ENCODE measurements at regions not wholly inside any gene's neighbourhood (a gene's known extent, or its start where the extent isn't known, plus 50 kb on each side); places are given as distances from the start of the nearest gene placed in this dataset.

GRCh38 chr10:47167591-47167990 lies 132.4 kb upstream of the GDF10 start:
- Histone ChIP-seq H3K4me3 (no peak overlapping the region), H3K36me3 (no peaks in the 10 kb centered on the region), H3K27ac (no peak overlapping the region), H3K27me3 (no peaks in the 10 kb centered on the region), H3K9me3 (no peaks in the 10 kb centered on the region), H3K4me1 (peaks cover 4 to 11% (median 6%) of the 10 kb centered on the region in 4 donors)
- TF ChIP-seq POLR2AphosphoS5 (IDR thresholded peaks at IDR 0.05), result no peak
- no peak for TF ChIP-seq CTCF (IDR thresholded peaks at IDR 0.05)
- no peak for TF ChIP-seq EP300 (IDR thresholded peaks at IDR 0.05; ENCODE audit: low read depth)
- in situ Hi-C loops (cut with MboI; ENCODE audit: low pct_ligation_motif_present in 1 of 4, low pct_unique_long_range_greater_than_20kb in 1 of 4, low sequenced_read_pairs in 3 of 4), result no loop called here
- no peak for DNase-seq
- 80% methylated on average over 2 of the region's 2 CpGs; no CpG with 5 or more reads in 1 of the 2 donors for WGBS, 2 donors (ENCODE audit: low coverage in 1 of 2)
- intact Hi-C loops (cut with DNase I; ENCODE audit: low total_unique reads), result no loop called here

- WGBS, 2 donors (ENCODE audit: low coverage in 1 of 2), result 57 to 67% methylated on average over 1 of the region's 1 CpG
- intact Hi-C loops (cut with DNase I; ENCODE audit: low total_unique reads), result no loop called here
Observed at GRCh38 chr10:47169581-47169980, 130.4 kb upstream of the GDF10 start.

GRCh38 chr10:47173929-47174442 lies 126.0 kb upstream of the GDF10 start:
- 77 to 81% methylated on average over 6 of the region's 6 CpGs for WGBS, 2 donors (ENCODE audit: low coverage in 1 of 2)
- Histone ChIP-seq H3K4me3 (no peak overlapping the region), H3K27ac (no peak overlapping the region), H3K9me3 (no peaks in the 10 kb centered on the region), H3K36me3 (no peaks in the 10 kb centered on the region), H3K4me1 (no peaks in the 10 kb centered on the region), H3K27me3 (no peaks in the 10 kb centered on the region)
- no peak for DNase-seq
- in situ Hi-C loops (cut with MboI; ENCODE audit: low pct_ligation_motif_present in 1 of 4, low pct_unique_long_range_greater_than_20kb in 1 of 4, low sequenced_read_pairs in 3 of 4), result no loop called here
- TF ChIP-seq CTCF (IDR thresholded peaks at IDR 0.05), result no peak
- no peak for TF ChIP-seq EP300 (IDR thresholded peaks at IDR 0.05; ENCODE audit: low read depth)
- no peak for TF ChIP-seq POLR2AphosphoS5 (IDR thresholded peaks at IDR 0.05)
- no peak for TF ChIP-seq POLR2A (IDR thresholded peaks at IDR 0.05)
- intact Hi-C loops (cut with DNase I; ENCODE audit: low total_unique reads), result no loop called here

More at GRCh38 chr10:47169581-47169980, 130.4 kb upstream of the GDF10 start:
- H3K27me3 ChIP-seq, result no peaks in the 10 kb centered on the region
- no peaks in the 10 kb centered on the region for H3K36me3 ChIP-seq
- no peak overlapping the region for H3K4me3 ChIP-seq
- DNase-seq, result no peak
- in situ Hi-C loops (cut with MboI; ENCODE audit: low pct_ligation_motif_present in 1 of 4, low pct_unique_long_range_greater_than_20kb in 1 of 4, low sequenced_read_pairs in 3 of 4), result no loop called here
- no peaks in the 10 kb centered on the region for H3K9me3 ChIP-seq
- no peak for TF ChIP-seq POLR2AphosphoS5 (IDR thresholded peaks at IDR 0.05)
- TF ChIP-seq POLR2A (IDR thresholded peaks at IDR 0.05), result no peak
- H3K27ac ChIP-seq, result no peak overlapping the region
- peaks cover 4 to 11% (median 6%) of the 10 kb centered on the region in 4 donors for H3K4me1 ChIP-seq

GRCh38 chr10:47175181-47176123 lies 124.5 kb upstream of the GDF10 start:
- Histone ChIP-seq H3K4me1 (no peaks in the 10 kb centered on the region), H3K9me3 (no peaks in the 10 kb centered on the region), H3K27me3 (no peaks in the 10 kb centered on the region), H3K36me3 (no peaks in the 10 kb centered on the region), H3K4me3 (no peak overlapping the region), H3K27ac (no peak overlapping the region)
- in situ Hi-C loops (cut with MboI; ENCODE audit: low pct_ligation_motif_present in 1 of 4, low pct_unique_long_range_greater_than_20kb in 1 of 4, low sequenced_read_pairs in 3 of 4) (no loop called here), intact Hi-C loops (cut with DNase I; ENCODE audit: low total_unique reads) (no loop called here)
- DNase-seq, result no peak
- no peak for TF ChIP-seq POLR2AphosphoS5 (IDR thresholded peaks at IDR 0.05)
- TF ChIP-seq EP300 (IDR thresholded peaks at IDR 0.05; ENCODE audit: low read depth), result no peak
- TF ChIP-seq POLR2A (IDR thresholded peaks at IDR 0.05), result no peak
- no peak for TF ChIP-seq CTCF (IDR thresholded peaks at IDR 0.05)
- WGBS, 2 donors (ENCODE audit: low coverage in 1 of 2), result 71 to 74% methylated on average over 6 to 15 of the region's 15 CpGs
